IPS-15b (cell line): ENCODE measurements at regions not wholly inside any gene's neighbourhood (a gene's known extent, or its start where the extent isn't known, plus 50 kb on each side); places are given as distances from the start of the nearest gene placed in this dataset.

Experiments used
- H3K27me3 ChIP-seq: one replicate; pipeline ENCODE4 v1.6.1; 2013; ENCODE audit warnings: low read length; ENCODE audit not compliant: control insufficient read depth, insufficient read depth
- H3K36me3 ChIP-seq: one replicate; pipeline ENCODE4 v1.6.1; 2013; ENCODE audit warnings: low read length; ENCODE audit not compliant: control insufficient read depth, insufficient read depth
- H3K4me1 ChIP-seq: one replicate; pipeline ENCODE4 v1.6.1; 2013; ENCODE audit warnings: mild to moderate bottlenecking, low read length; ENCODE audit not compliant: control insufficient read depth, insufficient read depth
- H3K4me3 ChIP-seq: one replicate; pipeline ENCODE4 v1.5.1; 2013; ENCODE audit warnings: low read depth, low read length
- H3K9ac ChIP-seq: one replicate; pipeline ENCODE4 v1.6.1; 2013; ENCODE audit warnings: low read depth, mild to moderate bottlenecking, low read length
- H3K9me3 ChIP-seq: one replicate; pipeline ENCODE4 v1.6.1; 2013; ENCODE audit warnings: mild to moderate bottlenecking, low read length; ENCODE audit not compliant: control insufficient read depth, insufficient read depth

GRCh38 chr6:43987838-43988439 lies 139.3 kb downstream of the MRPL14 start:
- Histone ChIP-seq H3K4me1 (no peaks in the 10 kb centered on the region), H3K9ac (no peak overlapping the region), H3K36me3 (no peaks in the 10 kb centered on the region)

GRCh38 chr6:43986177-43986825 lies 141.0 kb downstream of the MRPL14 start:
- H3K4me3 ChIP-seq: no peak overlapping the region
- no peaks in the 10 kb centered on the region for H3K9me3 ChIP-seq
- no peaks in the 10 kb centered on the region for H3K36me3 ChIP-seq
- H3K27me3 ChIP-seq: no peaks in the 10 kb centered on the region
- H3K9ac ChIP-seq: no peak overlapping the region
- H3K4me1 ChIP-seq: no peaks in the 10 kb centered on the region

More at GRCh38 chr6:43987838-43988439, 139.3 kb downstream of the MRPL14 start:
- Histone ChIP-seq H3K9me3 (no peaks in the 10 kb centered on the region), H3K27me3 (no peaks in the 10 kb centered on the region), H3K4me3 (no peak overlapping the region)

- no peak overlapping the region for H3K4me3 ChIP-seq
- no peaks in the 10 kb centered on the region for H3K27me3 ChIP-seq
- H3K4me1 ChIP-seq: no peaks in the 10 kb centered on the region
- no peak overlapping the region for H3K9ac ChIP-seq
- H3K36me3 ChIP-seq: no peaks in the 10 kb centered on the region
- H3K9me3 ChIP-seq: no peaks in the 10 kb centered on the region
Measured at GRCh38 chr6:43985329-43985728, 141.9 kb downstream of the MRPL14 start.

- H3K36me3 ChIP-seq: no peaks in the 10 kb centered on the region
- no peaks in the 10 kb centered on the region for H3K4me1 ChIP-seq
- H3K9ac ChIP-seq: no peak overlapping the region
- no peak overlapping the region for H3K4me3 ChIP-seq
- no peaks in the 10 kb centered on the region for H3K9me3 ChIP-seq
- no peaks in the 10 kb centered on the region for H3K27me3 ChIP-seq
Measured at GRCh38 chr6:43984442-43985321, 142.6 kb downstream of the MRPL14 start.

- Histone ChIP-seq H3K4me3 (no peak overlapping the region), H3K4me1 (no peaks in the 10 kb centered on the region), H3K9ac (no peak overlapping the region), H3K27me3 (no peaks in the 10 kb centered on the region), H3K36me3 (no peaks in the 10 kb centered on the region), H3K9me3 (no peaks in the 10 kb centered on the region)
Measured at GRCh38 chr6:43983632-43984031, 143.6 kb downstream of the MRPL14 start.

GRCh38 chr6:43983191-43983590 lies 144.1 kb downstream of the MRPL14 start:
- Histone ChIP-seq H3K9me3 (no peaks in the 10 kb centered on the region), H3K36me3 (no peaks in the 10 kb centered on the region), H3K9ac (no peak overlapping the region), H3K27me3 (no peaks in the 10 kb centered on the region), H3K4me3 (no peak overlapping the region), H3K4me1 (no peaks in the 10 kb centered on the region)

- Histone ChIP-seq H3K4me1 (no peaks in the 10 kb centered on the region), H3K9me3 (no peaks in the 10 kb centered on the region), H3K4me3 (no peak overlapping the region), H3K27me3 (no peaks in the 10 kb centered on the region), H3K9ac (no peak overlapping the region), H3K36me3 (no peaks in the 10 kb centered on the region)
Measured at GRCh38 chr6:43982084-43982625, 145.1 kb downstream of the MRPL14 start.

GRCh38 chr6:43981363-43981990 lies 145.8 kb downstream of the MRPL14 start:
- H3K4me1 ChIP-seq: no peaks in the 10 kb centered on the region
- H3K9ac ChIP-seq: no peak overlapping the region
- H3K36me3 ChIP-seq: no peaks in the 10 kb centered on the region
- H3K9me3 ChIP-seq: no peaks in the 10 kb centered on the region
- H3K4me3 ChIP-seq: no peak overlapping the region
- H3K27me3 ChIP-seq: no peaks in the 10 kb centered on the region

GRCh38 chr6:43980004-43980795 lies 147.1 kb downstream of the MRPL14 start:
- Histone ChIP-seq H3K9me3 (no peaks in the 10 kb centered on the region), H3K36me3 (no peaks in the 10 kb centered on the region), H3K27me3 (no peaks in the 10 kb centered on the region), H3K9ac (no peak overlapping the region), H3K4me3 (no peak overlapping the region), H3K4me1 (no peaks in the 10 kb centered on the region)

- Histone ChIP-seq H3K4me3 (no peak overlapping the region), H3K27me3 (no peaks in the 10 kb centered on the region), H3K4me1 (no peaks in the 10 kb centered on the region), H3K36me3 (no peaks in the 10 kb centered on the region), H3K9me3 (no peaks in the 10 kb centered on the region), H3K9ac (no peak overlapping the region)
Measured at GRCh38 chr6:43979525-43979924, 147.7 kb downstream of the MRPL14 start.
